SH-SY5Y (cell line): ENCODE measurements at regions not wholly inside any gene's neighbourhood (a gene's known extent, or its start where the extent isn't known, plus 50 kb on each side); places are given as distances from the start of the nearest gene placed in this dataset.

Experiments
- GATA2 ChIP-seq: IDR thresholded peaks from 2 replicates; pipeline ENCODE4 v1.6.1; 2011; ENCODE audit warnings: mild to moderate bottlenecking, low read depth, low read length
- GATA3 ChIP-seq: IDR thresholded peaks from 2 replicates; pipeline ENCODE4 v1.6.1; 2011; ENCODE audit warnings: low read depth, mild to moderate bottlenecking, low read length, moderate library complexity

- TF ChIP-seq GATA2: no peak
- TF ChIP-seq GATA3: no peak
Observed at GRCh38 chr5:165014439-165014838, 1509.0 kb downstream of the MAT2B start.
